ENCODE measurements at regions not wholly inside any gene's neighbourhood (a gene's known extent, or its start where the extent isn't known, plus 50 kb on each side); places are given as distances from the start of the nearest gene placed in this dataset.

DNA sequence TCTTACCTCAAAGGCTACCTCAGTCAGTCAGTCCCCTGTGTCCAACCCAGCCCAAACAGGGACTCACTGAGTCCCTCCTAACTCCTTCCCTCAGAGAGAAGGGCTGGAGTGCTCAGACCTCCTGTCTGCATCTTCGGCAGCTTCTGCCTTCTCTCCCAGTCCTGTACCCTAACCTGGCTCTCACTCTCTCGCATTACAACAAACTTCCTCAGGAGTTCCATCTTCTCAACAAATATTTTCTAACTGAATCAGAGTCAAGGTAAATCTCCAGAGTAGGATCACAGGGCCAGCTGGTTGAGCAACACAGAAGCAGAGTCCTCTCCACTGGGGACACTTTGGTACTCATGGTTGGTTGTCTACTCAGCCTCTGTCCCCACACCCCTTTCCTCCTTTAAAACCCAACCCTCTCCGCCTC, 92.3 kb downstream of the MRPL14 start:
- peaks cover 8% of the 10 kb centered on the region for H3K4me1 Mint-ChIP-seq (ENCODE audit: low read depth)
- H3K4me3 Mint-ChIP-seq: no peak overlapping the region
- no peaks in the 10 kb centered on the region for H3K9me3 Mint-ChIP-seq
- no peak overlapping the region for H3K27ac Mint-ChIP-seq
- H3K36me3 Mint-ChIP-seq (ENCODE audit: low read depth): no peaks in the 10 kb centered on the region
- H3K27me3 Mint-ChIP-seq (ENCODE audit: low read depth): peaks cover 9% of the 10 kb centered on the region

DNA sequence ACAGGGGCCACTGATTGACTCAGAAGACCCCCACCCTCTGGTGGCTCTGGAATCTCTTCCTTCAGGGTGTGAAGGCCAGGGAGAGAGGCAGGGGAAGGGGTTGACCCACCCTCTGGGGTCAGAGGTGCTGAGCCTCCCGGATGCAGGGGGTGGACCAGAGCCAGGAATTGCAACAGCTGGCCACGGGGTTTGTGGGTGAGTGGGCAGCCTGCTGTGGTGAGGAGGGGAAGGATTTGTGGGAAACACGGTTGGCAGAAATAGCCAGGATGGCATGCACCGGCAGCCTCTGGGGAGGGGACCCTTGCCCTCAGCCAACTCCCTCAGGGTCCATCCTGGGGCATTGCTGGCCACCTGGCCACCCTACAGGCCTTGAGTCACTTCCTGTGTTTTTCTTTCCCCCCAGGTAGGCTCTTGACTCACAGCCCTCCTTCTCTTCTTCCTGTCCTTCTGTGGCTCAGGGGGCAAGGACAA, 92.8 kb downstream of the MRPL14 start:
- Mint-ChIP-seq H3K27ac (no peak overlapping the region), H3K27me3 (ENCODE audit: low read depth) (peaks cover 10% of the 10 kb centered on the region), H3K4me1 (ENCODE audit: low read depth) (peaks cover 8% of the 10 kb centered on the region), H3K4me3 (no peak overlapping the region), H3K36me3 (ENCODE audit: low read depth) (no peaks in the 10 kb centered on the region), H3K9me3 (no peaks in the 10 kb centered on the region)

DNA sequence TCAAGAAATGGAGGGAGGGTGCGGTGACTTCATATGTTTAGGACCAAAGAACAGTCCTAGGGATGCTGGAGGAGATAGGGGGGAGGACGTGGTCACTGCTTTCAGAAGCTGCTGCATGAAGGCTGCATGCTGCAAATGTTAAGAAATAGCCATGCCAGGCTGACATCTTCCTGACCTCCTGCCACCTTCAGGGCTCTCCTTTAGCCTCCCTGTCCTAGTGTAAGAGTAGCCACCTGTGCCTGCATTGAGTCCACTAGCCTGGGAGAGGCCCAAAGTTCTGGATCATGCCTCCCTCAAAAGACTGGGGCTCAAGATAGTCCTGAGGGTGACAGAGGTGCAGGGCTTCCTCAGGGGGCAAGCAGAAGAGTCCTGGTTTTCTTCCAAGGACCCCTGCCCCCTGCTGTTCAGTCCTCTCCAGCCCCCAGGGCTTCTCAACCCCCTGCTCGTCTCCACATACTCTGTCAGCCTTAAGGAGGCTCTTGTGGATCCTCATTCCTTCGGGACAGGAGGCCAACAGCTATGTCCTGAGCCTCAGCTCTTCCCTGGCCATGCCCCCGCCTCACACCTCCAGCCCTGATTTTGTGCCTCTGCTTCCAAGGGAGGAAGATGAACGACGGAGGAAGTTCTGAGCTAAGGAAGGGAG, 96.3 kb downstream of the MRPL14 start:
- H3K9me3 Mint-ChIP-seq: no peaks in the 10 kb centered on the region
- H3K36me3 Mint-ChIP-seq (ENCODE audit: low read depth): no peaks in the 10 kb centered on the region
- peaks cover 5% of the 10 kb centered on the region for H3K4me1 Mint-ChIP-seq (ENCODE audit: low read depth)
- peaks cover 28% of the 10 kb centered on the region for H3K27me3 Mint-ChIP-seq (ENCODE audit: low read depth)
- no peak overlapping the region for H3K27ac Mint-ChIP-seq
- no peak overlapping the region for H3K4me3 Mint-ChIP-seq

DNA sequence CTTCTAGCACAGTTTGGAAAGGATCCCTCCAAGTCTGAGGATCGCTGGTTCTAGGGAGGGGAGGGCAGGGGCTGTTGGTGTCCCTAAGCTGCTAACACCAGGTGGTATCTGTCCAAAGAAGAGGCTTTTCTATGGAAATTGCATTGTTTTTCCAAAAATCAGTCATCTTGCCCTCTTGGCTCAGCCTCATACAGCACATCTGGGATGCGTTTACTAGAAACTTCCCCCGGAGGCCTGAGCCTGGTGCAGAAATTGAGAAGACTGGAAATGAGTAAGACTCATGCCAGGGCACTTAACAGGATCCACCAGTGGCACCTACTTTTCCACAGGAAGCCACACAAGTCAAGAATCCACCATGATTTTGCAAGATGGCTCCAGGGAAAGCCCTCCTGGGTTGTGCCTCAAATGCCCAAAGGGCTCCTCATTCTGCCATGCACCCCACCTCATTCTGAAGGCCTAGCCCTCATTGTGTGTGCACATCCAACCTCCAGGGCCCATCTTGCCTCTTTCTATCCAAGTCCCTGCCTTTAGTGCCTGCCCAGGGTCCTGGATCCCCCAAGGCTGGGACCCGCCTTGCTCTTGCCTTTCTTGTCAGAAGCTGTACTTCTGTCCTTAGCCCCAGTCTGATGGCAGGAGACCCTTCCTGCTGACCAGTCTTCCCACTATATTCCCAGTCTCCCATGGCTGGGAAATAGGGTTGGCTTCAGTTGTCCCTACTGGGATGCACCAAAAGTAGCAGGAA, 97.6 kb downstream of the MRPL14 start:
- no peaks in the 10 kb centered on the region for H3K36me3 Mint-ChIP-seq (ENCODE audit: low read depth)
- H3K27ac Mint-ChIP-seq: no peak overlapping the region
- H3K4me1 Mint-ChIP-seq (ENCODE audit: low read depth): no peaks in the 10 kb centered on the region
- no peak overlapping the region for H3K4me3 Mint-ChIP-seq
- H3K27me3 Mint-ChIP-seq (ENCODE audit: low read depth): peaks cover 28% of the 10 kb centered on the region
- H3K9me3 Mint-ChIP-seq: no peaks in the 10 kb centered on the region

DNA sequence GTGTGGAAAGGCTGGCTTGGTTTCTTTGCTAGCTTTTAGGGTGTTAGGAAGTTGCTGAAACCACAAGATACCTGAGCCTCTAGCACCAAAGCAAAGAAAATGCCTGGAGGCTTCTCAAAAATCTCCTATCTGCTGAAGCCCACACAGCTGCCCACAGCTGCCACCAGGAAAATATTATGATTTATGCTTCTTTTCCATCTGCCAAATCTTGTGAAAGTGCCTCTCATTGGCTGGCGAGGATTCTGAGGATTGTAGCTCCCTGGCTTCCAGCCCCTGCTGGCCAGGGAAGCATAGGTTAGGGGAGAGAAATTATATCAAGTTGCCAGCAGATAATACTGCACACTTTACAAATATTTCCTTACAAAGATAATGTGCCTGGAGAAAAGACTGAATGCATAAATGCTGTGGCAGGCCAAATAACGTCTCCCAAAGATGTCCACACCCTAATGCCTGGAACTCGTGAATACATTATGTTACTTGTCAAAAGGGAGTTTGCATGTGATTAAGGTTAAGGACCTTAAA, 98.4 kb downstream of the MRPL14 start:
- no peaks in the 10 kb centered on the region for H3K4me1 Mint-ChIP-seq (ENCODE audit: low read depth)
- H3K27ac Mint-ChIP-seq: no peak overlapping the region
- H3K27me3 Mint-ChIP-seq (ENCODE audit: low read depth): peaks cover 28% of the 10 kb centered on the region
- no peaks in the 10 kb centered on the region for H3K9me3 Mint-ChIP-seq
- no peaks in the 10 kb centered on the region for H3K36me3 Mint-ChIP-seq (ENCODE audit: low read depth)
- no peak overlapping the region for H3K4me3 Mint-ChIP-seq

DNA sequence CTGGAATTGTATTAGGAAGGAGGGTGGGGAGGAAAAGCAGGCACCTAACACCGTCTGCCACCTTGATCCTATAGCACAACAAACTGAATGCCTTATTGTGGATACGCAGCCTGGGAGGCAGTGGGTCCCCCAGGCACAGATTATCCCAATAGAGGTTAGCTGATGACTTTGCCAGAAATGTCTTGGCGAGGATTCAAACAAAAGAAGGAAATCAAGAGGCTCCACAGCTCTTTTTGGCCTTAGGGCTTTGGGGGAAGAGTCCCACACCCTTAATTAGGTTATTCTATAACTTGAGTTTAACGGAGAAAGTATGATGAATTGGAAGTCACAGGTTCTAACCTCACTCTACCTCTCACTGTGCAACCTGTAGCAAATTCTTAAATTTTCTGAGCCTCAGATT, 102.0 kb downstream of the MRPL14 start:
- Mint-ChIP-seq H3K4me1 (ENCODE audit: low read depth) (no peaks in the 10 kb centered on the region), H3K27ac (no peak overlapping the region), H3K4me3 (no peak overlapping the region), H3K27me3 (ENCODE audit: low read depth) (peaks cover 25% of the 10 kb centered on the region), H3K9me3 (no peaks in the 10 kb centered on the region), H3K36me3 (ENCODE audit: low read depth) (no peaks in the 10 kb centered on the region)

DNA sequence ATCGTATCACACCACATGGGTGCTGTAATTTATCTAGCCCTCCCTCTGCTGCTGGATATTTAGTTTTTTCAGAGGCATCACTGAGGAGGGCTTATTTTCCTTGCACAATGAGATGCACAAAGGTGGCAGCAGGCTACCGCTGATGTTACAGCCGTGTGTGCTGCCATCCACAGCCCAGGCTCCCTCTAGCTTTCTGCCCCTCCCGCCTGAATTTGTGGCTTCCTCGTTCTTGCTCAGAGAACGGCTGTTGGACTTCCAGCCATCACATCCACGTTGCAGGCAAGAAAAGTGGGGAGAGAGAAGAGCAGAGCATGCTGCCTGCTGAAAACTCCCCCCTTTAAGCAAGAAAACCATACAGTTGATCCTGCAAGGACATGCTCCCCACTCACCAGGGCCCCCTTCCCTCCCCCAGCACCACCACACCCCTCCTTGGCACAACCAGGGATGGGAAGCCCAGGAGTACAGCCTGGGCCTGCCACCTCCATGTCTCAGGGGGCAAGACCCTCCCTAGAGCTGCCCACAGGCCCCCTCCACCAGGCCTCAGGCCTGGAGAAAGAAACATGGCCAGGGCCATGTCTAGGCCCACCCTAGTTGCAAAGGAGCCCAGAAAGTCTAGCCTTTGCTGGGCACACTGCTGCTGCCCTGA, 102.6 kb downstream of the MRPL14 start:
- H3K27me3 Mint-ChIP-seq (ENCODE audit: low read depth): peaks cover 27% of the 10 kb centered on the region

DNA sequence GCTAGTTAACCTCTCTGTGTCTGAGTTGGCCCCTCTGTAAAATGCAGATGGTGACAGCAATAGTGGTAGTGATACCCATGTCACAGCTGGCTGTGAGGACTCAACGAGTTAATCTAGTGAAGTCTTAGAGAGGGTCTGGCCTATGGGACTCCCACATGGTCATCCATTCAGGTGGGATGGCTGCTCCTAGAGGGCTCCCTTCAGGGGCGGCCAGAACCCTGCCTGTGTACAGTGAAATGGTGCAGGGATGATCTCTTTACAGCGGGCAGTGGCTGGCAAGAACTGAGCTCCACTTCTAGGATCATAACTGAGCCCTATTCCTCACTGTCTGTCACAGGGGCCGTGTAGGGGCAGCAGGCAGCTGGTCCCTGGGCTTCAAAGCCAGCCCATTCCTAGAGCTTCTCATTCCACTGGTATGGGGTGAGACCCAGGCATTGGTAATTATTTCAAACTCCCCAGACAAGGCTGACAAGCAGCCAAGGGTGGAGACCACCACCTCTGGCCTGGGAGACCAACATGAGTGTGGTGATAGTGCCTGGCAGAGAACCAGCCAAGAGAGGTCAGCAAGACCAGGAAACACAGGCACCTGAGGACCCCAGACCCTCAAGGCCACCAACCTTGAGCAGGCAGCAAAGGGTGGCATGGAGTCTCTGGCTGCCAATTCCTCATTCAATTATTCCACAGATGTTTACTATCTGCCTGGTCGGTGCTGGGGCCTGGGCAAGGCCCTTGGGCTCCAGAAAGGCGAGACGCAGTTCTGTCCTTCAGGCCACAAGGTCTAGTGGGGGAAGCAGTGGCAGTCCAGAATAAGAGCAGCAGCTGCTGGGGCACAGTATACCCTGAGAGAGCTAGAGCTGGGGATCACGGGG, 103.4 kb downstream of the MRPL14 start:
- Mint-ChIP-seq H3K27me3 (ENCODE audit: low read depth) (peaks cover 31% of the 10 kb centered on the region), H3K4me1 (ENCODE audit: low read depth) (no peaks in the 10 kb centered on the region), H3K27ac (no peak overlapping the region), H3K4me3 (no peak overlapping the region), H3K9me3 (no peaks in the 10 kb centered on the region), H3K36me3 (ENCODE audit: low read depth) (no peaks in the 10 kb centered on the region)

More for the DNA sequence above, 102.6 kb downstream of the MRPL14 start:
- Mint-ChIP-seq H3K4me3 (no peak overlapping the region), H3K9me3 (no peaks in the 10 kb centered on the region), H3K27ac (no peak overlapping the region), H3K36me3 (ENCODE audit: low read depth) (no peaks in the 10 kb centered on the region), H3K4me1 (ENCODE audit: low read depth) (no peaks in the 10 kb centered on the region)

DNA sequence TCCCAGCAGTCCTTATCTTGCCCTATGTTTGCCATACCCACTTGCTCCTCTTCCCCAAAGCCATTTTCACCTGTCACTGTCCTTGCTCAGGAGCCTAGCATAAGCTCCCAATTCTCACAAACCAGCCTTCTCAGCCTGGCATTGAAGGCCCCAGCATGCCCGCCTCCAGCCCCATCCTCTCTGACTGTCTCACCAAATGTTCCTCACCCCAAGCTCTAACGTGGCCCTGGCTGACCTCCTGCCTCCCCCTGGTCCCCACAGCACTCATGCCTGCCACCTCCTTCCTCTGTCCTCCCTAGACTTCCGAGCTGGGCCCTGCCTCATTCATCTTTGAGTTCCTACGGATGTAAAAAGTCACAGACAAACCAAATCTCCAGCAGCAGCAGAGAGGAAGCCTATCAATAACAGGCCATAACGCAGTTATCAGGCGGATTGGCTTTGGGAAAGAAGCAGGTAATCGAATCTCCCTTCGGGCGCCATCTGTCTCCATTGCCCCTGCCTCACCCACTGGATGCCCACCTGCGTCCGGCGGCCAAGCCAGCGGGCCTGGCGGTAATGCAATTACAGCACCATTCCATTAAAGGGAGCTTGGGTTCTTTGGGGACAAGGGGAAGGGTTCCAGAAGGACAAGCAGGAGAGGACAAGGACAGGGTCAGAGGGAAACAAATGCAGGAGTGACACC, 104.4 kb downstream of the MRPL14 start:
- Mint-ChIP-seq H3K27me3 (ENCODE audit: low read depth) (peaks cover 29% of the 10 kb centered on the region), H3K9me3 (no peaks in the 10 kb centered on the region), H3K4me1 (ENCODE audit: low read depth) (no peaks in the 10 kb centered on the region), H3K4me3 (no peak overlapping the region), H3K27ac (no peak overlapping the region), H3K36me3 (ENCODE audit: low read depth) (no peaks in the 10 kb centered on the region)

DNA sequence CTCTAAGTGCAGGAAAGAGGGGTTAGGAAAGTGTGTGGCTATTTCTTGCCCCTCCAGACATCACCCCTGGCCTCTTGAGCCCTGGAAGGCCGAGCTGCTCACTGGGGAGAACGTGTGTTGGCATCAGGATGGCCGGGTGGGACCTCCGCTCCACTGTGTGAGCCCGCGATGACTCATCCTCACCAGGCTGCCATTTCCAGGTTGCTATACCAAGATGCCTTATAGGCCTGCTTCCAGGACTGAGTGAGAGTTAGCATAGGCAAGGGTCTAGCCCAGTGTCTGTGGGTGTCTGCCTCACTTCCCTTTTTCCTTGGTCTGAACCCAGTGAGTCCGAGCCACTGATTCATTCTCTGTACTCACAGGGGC, 105.0 kb downstream of the MRPL14 start:
- Mint-ChIP-seq H3K27me3 (ENCODE audit: low read depth) (peaks cover 24% of the 10 kb centered on the region), H3K27ac (no peak overlapping the region), H3K9me3 (no peaks in the 10 kb centered on the region), H3K36me3 (ENCODE audit: low read depth) (no peaks in the 10 kb centered on the region), H3K4me3 (no peak overlapping the region), H3K4me1 (ENCODE audit: low read depth) (no peaks in the 10 kb centered on the region)

DNA sequence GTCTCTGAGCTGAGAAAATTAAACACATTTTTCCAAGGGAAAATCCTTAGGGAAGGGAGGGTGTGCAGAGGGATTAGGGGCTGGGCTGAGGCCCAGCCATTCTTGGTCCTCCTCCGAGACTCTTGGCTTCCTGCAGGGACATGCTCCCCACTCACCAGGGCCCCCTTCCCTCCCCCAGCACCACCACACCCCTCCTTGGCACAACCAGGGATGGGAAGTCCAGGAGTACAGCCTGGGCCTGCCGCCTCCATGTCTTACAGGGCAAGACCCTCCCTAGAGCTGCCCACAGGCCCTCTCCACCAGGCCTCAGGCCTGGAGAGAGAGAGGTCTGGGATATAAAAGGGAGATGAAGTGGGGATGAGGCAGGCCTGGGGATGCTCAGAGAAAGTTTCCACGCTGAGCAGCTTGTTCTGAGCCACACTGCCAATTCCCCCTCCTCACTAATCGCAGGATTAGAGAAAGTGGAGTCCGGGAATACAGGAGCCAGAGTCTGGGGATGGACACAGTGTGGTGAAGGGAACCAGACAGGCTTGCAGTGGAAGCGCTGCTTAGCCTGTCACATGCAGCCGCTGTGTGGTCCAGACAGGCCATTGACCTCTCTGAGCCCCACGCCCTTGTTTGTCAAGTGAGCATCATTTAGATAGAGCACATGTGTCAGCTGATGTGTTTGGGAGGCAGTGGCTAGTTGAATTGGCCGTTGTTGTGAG, 105.5 kb downstream of the MRPL14 start:
- Mint-ChIP-seq H3K36me3 (ENCODE audit: low read depth) (no peaks in the 10 kb centered on the region), H3K27me3 (ENCODE audit: low read depth) (peaks cover 24% of the 10 kb centered on the region), H3K27ac (no peak overlapping the region), H3K4me1 (ENCODE audit: low read depth) (no peaks in the 10 kb centered on the region), H3K9me3 (no peaks in the 10 kb centered on the region), H3K4me3 (no peak overlapping the region)

DNA sequence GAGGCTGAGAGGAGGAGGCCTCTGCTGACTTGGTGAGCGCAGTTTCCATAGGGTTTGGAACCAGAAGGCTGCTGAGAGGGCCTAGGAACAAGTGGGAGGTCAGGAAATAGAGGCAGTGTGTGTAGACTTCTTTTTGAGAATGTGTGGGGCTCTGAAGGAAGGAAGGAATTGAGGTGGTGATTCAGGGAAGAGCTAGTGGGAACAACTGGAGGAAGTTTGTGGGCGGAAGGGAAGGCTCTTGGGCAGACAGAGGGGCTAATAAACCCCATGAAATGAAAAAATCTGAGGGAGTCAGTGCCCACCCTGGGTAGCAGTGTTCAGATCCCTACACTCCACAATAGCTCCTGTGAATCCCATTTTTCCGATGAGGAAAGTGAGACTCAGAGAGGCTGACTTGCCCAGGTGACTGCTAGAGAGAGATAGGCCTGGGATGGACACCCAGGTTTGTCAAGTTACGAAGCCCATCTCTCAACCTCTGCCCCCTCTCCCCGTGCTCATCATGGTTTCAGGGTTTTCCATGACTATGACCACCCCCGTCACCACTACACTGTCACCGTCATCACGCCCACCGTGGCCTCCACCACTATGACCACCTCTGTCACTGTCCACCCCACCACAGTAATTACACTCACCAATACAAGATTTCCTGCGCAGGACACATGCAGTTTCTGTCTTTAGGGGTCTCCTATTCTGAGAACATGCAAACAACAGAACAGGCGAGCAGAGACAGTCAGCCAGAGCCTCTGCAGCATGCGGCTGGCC, 106.4 kb downstream of the MRPL14 start:
- no peaks in the 10 kb centered on the region for H3K4me1 Mint-ChIP-seq (ENCODE audit: low read depth)
- no peak overlapping the region for H3K27ac Mint-ChIP-seq

DNA sequence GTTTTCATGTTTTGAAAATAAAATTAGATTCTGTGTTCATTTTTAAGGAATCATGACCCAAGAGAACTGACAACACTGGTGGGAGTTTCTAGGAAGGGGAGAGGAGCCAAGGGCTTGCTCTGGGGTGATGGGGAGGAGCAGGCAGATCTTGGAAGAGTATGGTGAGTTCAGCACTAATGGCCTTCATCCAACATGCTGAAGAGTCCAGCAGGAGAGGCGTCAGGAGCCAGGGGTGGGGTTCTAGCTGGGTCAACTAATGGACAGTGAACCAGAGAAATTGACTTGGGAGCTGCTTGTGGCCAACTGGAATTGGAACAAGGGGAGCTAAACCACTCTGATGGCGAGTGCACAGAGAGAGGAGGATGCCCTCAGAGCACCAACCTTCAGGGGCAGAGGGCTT, 107.1 kb downstream of the MRPL14 start:
- no peak overlapping the region for H3K4me3 Mint-ChIP-seq
- no peaks in the 10 kb centered on the region for H3K36me3 Mint-ChIP-seq (ENCODE audit: low read depth)
- H3K9me3 Mint-ChIP-seq: no peaks in the 10 kb centered on the region
- no peaks in the 10 kb centered on the region for H3K4me1 Mint-ChIP-seq (ENCODE audit: low read depth)
- no peak overlapping the region for H3K27ac Mint-ChIP-seq
- peaks cover 21% of the 10 kb centered on the region for H3K27me3 Mint-ChIP-seq (ENCODE audit: low read depth)

More for the DNA sequence above, 106.4 kb downstream of the MRPL14 start:
- H3K27me3 Mint-ChIP-seq (ENCODE audit: low read depth): peaks cover 21% of the 10 kb centered on the region
- H3K9me3 Mint-ChIP-seq: no peaks in the 10 kb centered on the region
- no peak overlapping the region for H3K4me3 Mint-ChIP-seq
- H3K36me3 Mint-ChIP-seq (ENCODE audit: low read depth): no peaks in the 10 kb centered on the region

All from T-helper 1 cell treated with Interleukin-12 subunit alpha and Interleukin-12 subunit beta and Interleukin-4 antibody, amounts not matched to agents 30 μg/mL and 1 μg/mL, for 36 hours (primary cell).